H1 (cell line): ENCODE measurements at regions not wholly inside any gene's neighbourhood (a gene's known extent, or its start where the extent isn't known, plus 50 kb on each side); places are given as distances from the start of the nearest gene placed in this dataset.
A peak's percentile ranks its signal among the peaks of the same experiment; 100 is the strongest.

Experiments used
- CTCF ChIA-PET: fragments of 300-600 bp; sonication (Branson Sonifier 250); formaldehyde crosslinking; loops from one replicate; lab custom pipeline; 2021; ENCODE audit not compliant: partially characterized antibody; lab: Charles Lee
- POLR2A ChIA-PET: fragments of 300-600 bp; sonication (Branson Sonifier 250); formaldehyde crosslinking; loops from one replicate; lab custom pipeline; 2021; ENCODE audit warnings: inconsistent platforms; ENCODE audit not compliant: partially characterized antibody; lab: Charles Lee
- DNase-seq, 2 experiments: peaks; one replicate each; pipeline versions ENCODE4 v3.0.0 to v3.0.0-alpha.2; 2010 to 2022; ENCODE audit warnings: low spot score in 2 of 2, low read depth in 1 of 2, mixed read lengths in 1 of 2
- FAIRE-seq: peaks from 2 replicates; lab custom pipeline; 2011; peaks lifted over from hg19 to GRCh38; lab: Jason Lieb, UNC
- H2AFZ ChIP-seq: 2 replicates; pipeline ENCODE4 v1.8.1; 2012; ENCODE audit warnings: low read length, inconsistent platforms
- H2AK5ac ChIP-seq: 2 replicates; pipeline ENCODE4 v1.6.1; 2013; ENCODE audit warnings: low read depth, low read length
- H2BK120ac ChIP-seq: replicated peaks from 2 replicates; pipeline ENCODE3; 2013; ENCODE audit warnings: low read depth, low read length, inconsistent platforms
- H2BK12ac ChIP-seq: 2 replicates; pipeline ENCODE4 v1.6.1; 2013; ENCODE audit warnings: low read depth, low read length
- H2BK15ac ChIP-seq: 2 replicates; pipeline ENCODE4 v1.6.1; 2013; ENCODE audit warnings: low read length
- H2BK20ac ChIP-seq: 2 replicates; pipeline ENCODE4 v1.6.1; 2013; ENCODE audit warnings: low read length
- H2BK5ac ChIP-seq: 2 replicates; pipeline ENCODE4 v1.6.1; 2013; ENCODE audit warnings: low read depth, low read length
- H3K14ac ChIP-seq: 2 replicates; pipeline ENCODE4 v1.6.1; 2013; ENCODE audit warnings: inconsistent platforms; ENCODE audit not compliant: insufficient read length
- H3K18ac ChIP-seq: 2 replicates; pipeline ENCODE4 v1.6.1; 2013; ENCODE audit warnings: low read length; ENCODE audit errors: extremely low read depth
- H3K23ac ChIP-seq: 2 replicates; pipeline ENCODE4 v1.6.1; 2013; ENCODE audit warnings: inconsistent platforms; ENCODE audit not compliant: insufficient read length
- H3K23me2 ChIP-seq: 2 replicates; pipeline ENCODE4 v1.6.1; 2013; ENCODE audit warnings: low read depth, low read length
- H3K27ac ChIP-seq: 2 replicates; pipeline ENCODE4 v1.6.1; 2011; ENCODE audit warnings: low read depth, low read length, inconsistent platforms
- H3K27me3 ChIP-seq, 4 experiments: replicated peaks in 1 of 4; 1 replicate in 1 of 4; 2 replicates in 3 of 4; pipeline versions ENCODE4 v1.6.1 to v1.8.1; 2011 to 2013; ENCODE audit warnings: low read length in 3 of 4, mild to moderate bottlenecking in 3 of 4, inconsistent platforms in 2 of 4, mixed read lengths in 2 of 4, moderate library complexity in 1 of 4; ENCODE audit not compliant: control insufficient read depth in 3 of 4, insufficient read depth in 3 of 4; ENCODE audit errors: extremely low read depth in 1 of 4
- H3K36me3 ChIP-seq, 4 experiments: 2 replicates each; pipeline versions ENCODE4 v1.6.1 to v1.8.1; 2011 to 2013; ENCODE audit warnings: mild to moderate bottlenecking in 4 of 4, low read length in 3 of 4, moderate library complexity in 2 of 4, control low read depth in 1 of 4, inconsistent platforms in 1 of 4; ENCODE audit not compliant: insufficient read depth in 4 of 4, control insufficient read depth in 2 of 4
- H3K4ac ChIP-seq: replicated peaks from 2 replicates; pipeline ENCODE3; 2013; ENCODE audit warnings: low read length, low read depth, mixed read lengths, inconsistent platforms; ENCODE audit not compliant: insufficient read length
- H3K4me1 ChIP-seq, 4 experiments: replicated peaks in 1 of 4; 1 replicate in 1 of 4; 2 replicates in 3 of 4; pipeline versions ENCODE4 v1.6.1 to v1.8.1; 2011 to 2013; ENCODE audit warnings: low read length in 3 of 4, inconsistent platforms in 2 of 4, mixed read lengths in 1 of 4; ENCODE audit not compliant: insufficient read depth in 4 of 4, control insufficient read depth in 3 of 4
- H3K4me2 ChIP-seq, 2 experiments: 2 replicates each; pipeline versions ENCODE4 v1.6.1 to v1.8.1; 2011 to 2013; ENCODE audit warnings: low read depth in 2 of 2, low read length in 2 of 2, control low read depth in 1 of 2, inconsistent platforms in 1 of 2, mild to moderate bottlenecking in 1 of 2; ENCODE audit not compliant: insufficient read depth in 1 of 2
- H3K4me3 ChIP-seq, 4 experiments: fragments of 200-600, 300-600 bp in 1 of 4; sonication (generic), shearing (Covaris generic), sonication (Bioruptor Twin) in 1 of 4; 2 replicates each; pipeline versions ENCODE4 v1.5.1 to v1.8.1; 2011 to 2016; ENCODE audit warnings: low read length in 4 of 4, low read depth in 3 of 4, control low read depth in 2 of 4, inconsistent platforms in 2 of 4, mild to moderate bottlenecking in 2 of 4, mixed read lengths in 1 of 4, moderate library complexity in 1 of 4; ENCODE audit not compliant: insufficient read depth in 2 of 4; ENCODE audit errors: extremely low read depth in 1 of 4
- H3K56ac ChIP-seq: replicated peaks from 2 replicates; pipeline ENCODE3; 2013; ENCODE audit warnings: low read depth, mild to moderate bottlenecking, mixed read lengths, low read length, inconsistent platforms; ENCODE audit not compliant: insufficient read length
- H3K79me1 ChIP-seq: 2 replicates; pipeline ENCODE4 v1.6.1; 2013; ENCODE audit warnings: low read depth, low read length, control low read depth
- H3K79me2 ChIP-seq, 2 experiments: 2 replicates each; pipeline versions ENCODE4 v1.6.1 to v1.8.1; 2012 to 2013; ENCODE audit warnings: low read length in 2 of 2, mild to moderate bottlenecking in 2 of 2, inconsistent platforms in 1 of 2; ENCODE audit not compliant: insufficient read depth in 2 of 2, control insufficient read depth in 1 of 2
- H3K9ac ChIP-seq, 4 experiments: replicated peaks in 1 of 4; 1 replicate in 1 of 4; 2 replicates in 3 of 4; pipeline versions ENCODE4 v1.6.1 to v1.8.1; 2011 to 2013; ENCODE audit warnings: low read depth in 3 of 4, low read length in 3 of 4, control low read depth in 2 of 4, mild to moderate bottlenecking in 2 of 4, moderate library complexity in 2 of 4, inconsistent platforms in 1 of 4; ENCODE audit errors: extremely low read depth in 1 of 4
- H3K9me3 ChIP-seq, 2 experiments: 2 replicates each; pipeline versions ENCODE4 v1.6.1 to v1.8.1; 2012 to 2013; ENCODE audit warnings: mild to moderate bottlenecking in 2 of 2, moderate library complexity in 2 of 2, control low read depth in 1 of 2, inconsistent platforms in 1 of 2, low read depth in 1 of 2, low read length in 1 of 2, mixed read lengths in 1 of 2; ENCODE audit not compliant: insufficient read depth in 2 of 2
- H4K20me1 ChIP-seq, 2 experiments: replicated peaks in 1 of 2; 2 replicates each; pipeline versions ENCODE3 to v1.8.1; 2011 to 2013; ENCODE audit warnings: inconsistent platforms in 2 of 2, low read length in 2 of 2, mild to moderate bottlenecking in 1 of 2; ENCODE audit not compliant: insufficient read depth in 2 of 2, control insufficient read depth in 1 of 2
- H4K5ac ChIP-seq: 2 replicates; pipeline ENCODE4 v1.6.1; 2013; ENCODE audit warnings: low read length, low read depth, mixed read lengths, inconsistent platforms; ENCODE audit not compliant: insufficient read length
- H4K8ac ChIP-seq: 2 replicates; pipeline ENCODE4 v1.8.0; 2013; ENCODE audit warnings: mild to moderate bottlenecking, moderate library complexity, low read length, inconsistent platforms; ENCODE audit not compliant: insufficient read depth; ENCODE audit errors: extremely low read depth
- H4K91ac ChIP-seq: replicated peaks from 2 replicates; pipeline ENCODE3; 2013; ENCODE audit warnings: low read length, mixed read lengths, inconsistent platforms; ENCODE audit not compliant: insufficient read length
- CHD1 ChIP-seq: IDR thresholded peaks from 2 replicates; pipeline ENCODE4 v1.6.1; 2012; ENCODE audit warnings: low read depth, low read length, improper control_type of control experiment
- CREB1 ChIP-seq: IDR thresholded peaks from 2 replicates; pipeline ENCODE4 v1.6.1; 2012; ENCODE audit warnings: inconsistent platforms
- HDAC2 ChIP-seq, 2 experiments: fragments of 300-600 bp in 1 of 2; sonication (generic) in 1 of 2; IDR thresholded peaks; 2 replicates each; pipeline ENCODE4 v1.6.1; 2011 to 2012; ENCODE audit warnings: low read depth in 2 of 2, low read length in 2 of 2, mild to moderate bottlenecking in 2 of 2, moderate library complexity in 2 of 2, borderline replicate concordance in 1 of 2, inconsistent platforms in 1 of 2
- HDAC6 ChIP-seq: IDR thresholded peaks from one replicate; pipeline ENCODE4 v1.7.1; 2012; ENCODE audit warnings: low read depth, mild to moderate bottlenecking, inconsistent platforms, low read length, moderate library complexity
- NRF1 ChIP-seq: IDR thresholded peaks from 2 replicates; pipeline ENCODE4 v1.6.1; 2011; ENCODE audit warnings: mild to moderate bottlenecking, low read depth, low read length, improper control_type of control experiment
- SIX5 ChIP-seq: IDR thresholded peaks from 2 replicates; pipeline ENCODE4 v1.6.1; 2011; ENCODE audit warnings: mild to moderate bottlenecking, low read depth, low read length
- TAF7 ChIP-seq: optimal IDR thresholded peaks from 2 replicates; pipeline ENCODE3; 2011; ENCODE audit warnings: low read depth, mild to moderate bottlenecking, inconsistent platforms, low read length, moderate library complexity, borderline replicate concordance
- TBP ChIP-seq: IDR thresholded peaks from 2 replicates; pipeline ENCODE4 v1.6.1; 2011; ENCODE audit warnings: low read depth, low read length, improper control_type of control experiment
- YY1 ChIP-seq: IDR thresholded peaks from 2 replicates; pipeline ENCODE4 v1.6.1; 2011; ENCODE audit warnings: low read depth, mild to moderate bottlenecking, low read length
- whole genome bisulfite sequencing, 2 experiments: shearing (Covaris generic) in 1 of 2; methylation state at CpG; one replicate each; pipeline versions ENCODE4 v1.1.6 to v1.1.7; 2013 to 2015; ENCODE audit warnings: low lambda C conversion rate in 2 of 2, mixed read lengths in 2 of 2, inconsistent platforms in 1 of 2, low coverage in 1 of 2, missing lambda C conversion rate in 1 of 2; ENCODE audit not compliant: insufficient replicate concordance in 2 of 2, insufficient coverage in 1 of 2, insufficient read length in 1 of 2; ENCODE audit errors: extremely low coverage in 1 of 2, missing lambda C conversion rate in 1 of 2; 5-methylcytosine and 5-hydroxymethylcytosine counted together

DNA sequence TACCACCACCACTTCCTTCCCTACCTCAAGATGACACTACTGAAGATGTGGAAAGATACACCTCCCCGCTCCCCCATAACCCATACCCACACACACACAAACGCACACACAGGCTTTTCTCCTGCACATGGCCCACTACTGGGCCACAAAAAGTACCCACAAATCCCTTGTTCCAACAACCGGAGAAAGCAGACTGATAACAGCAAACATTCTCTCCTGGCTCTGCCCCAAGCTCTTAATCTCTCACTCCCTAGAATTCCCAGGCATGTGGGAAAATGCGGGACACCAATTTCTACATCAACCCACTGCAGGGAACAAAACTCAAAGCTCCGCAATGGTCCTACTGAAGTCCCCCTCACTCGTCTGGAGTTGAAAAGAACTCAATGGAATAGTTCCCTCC lies 611.0 kb upstream of the KLF4 start:
- 91% methylated on average over 6 of the region's 6 CpGs; no CpG with 5 or more reads in 1 of the 2 experiments for WGBS, 2 experiments
- Histone ChIP-seq H3K27me3 (no peaks in the 10 kb centered on the region), H3K79me2 (no peaks in the 10 kb centered on the region), H3K79me1 (no peaks in the 10 kb centered on the region), H3K23me2 (no peaks in the 10 kb centered on the region), H3K9me3 (no peaks in the 10 kb centered on the region), H2BK15ac (no peak overlapping the region), H4K5ac (no peak overlapping the region), H3K4me1 (no peaks in the 10 kb centered on the region), H3K23ac (no peak overlapping the region), H2AFZ (no peak overlapping the region), H3K36me3 (no peaks in the 10 kb centered on the region), H3K4me2 (no peak overlapping the region), H4K20me1 (no peaks in the 10 kb centered on the region), H3K18ac (0 out of 2 replicates have a peak overlapping the region, but pooled peaks have one; percentile 19), H2BK120ac (no peak overlapping the region), H4K8ac (no peak overlapping the region; the same call in 1 of the 2 replicates), H3K56ac (no peak overlapping the region), H2BK5ac (no peak overlapping the region), H3K4me3 (no peak overlapping the region), H3K9ac (no peak overlapping the region), H3K4ac (no peak overlapping the region), H2BK20ac (no peak overlapping the region), H3K14ac (no peak overlapping the region), H2AK5ac (no peak overlapping the region), H4K91ac (no peak overlapping the region), H2BK12ac (no peak overlapping the region), H3K27ac (no peak overlapping the region)
- FAIRE-seq (no peak), DNase-seq (no peak)
- TF ChIP-seq YY1 (no peak), TAF7 (no peak), NRF1 (no peak), HDAC6 (no peak), TBP (no peak), HDAC2 (IDR thresholded peaks at IDR 0.05; ENCODE audit: borderline replicate concordance in 1 of 2, low read depth in 2 of 2, low read length in 2 of 2) (no peak), SIX5 (no peak), CHD1 (no peak), CREB1 (no peak)
- POLR2A ChIA-PET: no interaction called here
- CTCF ChIA-PET: interaction anchor here (0.6 to 1.0 kb wide), 2 partner anchors 35 to 139 kb away, joined by 4 read pairs; no protein-coding TSS in a partner anchor
